ENCODE measurements at regions not wholly inside any gene's neighbourhood (a gene's known extent, or its start where the extent isn't known, plus 50 kb on each side); places are given as distances from the start of the nearest gene placed in this dataset.

DNA sequence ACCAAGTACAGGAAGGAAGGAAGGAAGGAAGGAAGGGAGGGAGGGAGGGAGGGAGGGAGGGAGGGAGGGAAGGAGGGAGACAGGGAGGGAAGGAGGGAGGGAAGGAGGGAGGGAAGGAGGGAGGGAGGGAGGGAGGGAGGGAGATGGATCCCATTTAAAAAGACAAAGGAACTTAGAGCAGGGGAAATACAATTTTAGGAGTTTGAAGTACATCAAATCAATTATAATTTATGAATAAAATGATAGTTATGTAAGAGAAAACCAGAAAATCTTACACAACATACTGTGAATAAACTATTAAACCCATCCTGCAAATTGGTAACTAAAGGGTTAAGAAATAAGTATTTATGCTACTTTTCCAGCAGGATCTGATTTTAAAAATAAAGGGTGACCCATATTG is 475.9 kb downstream of the HDGFL1 start:
- no peak for DNase-seq

DNA sequence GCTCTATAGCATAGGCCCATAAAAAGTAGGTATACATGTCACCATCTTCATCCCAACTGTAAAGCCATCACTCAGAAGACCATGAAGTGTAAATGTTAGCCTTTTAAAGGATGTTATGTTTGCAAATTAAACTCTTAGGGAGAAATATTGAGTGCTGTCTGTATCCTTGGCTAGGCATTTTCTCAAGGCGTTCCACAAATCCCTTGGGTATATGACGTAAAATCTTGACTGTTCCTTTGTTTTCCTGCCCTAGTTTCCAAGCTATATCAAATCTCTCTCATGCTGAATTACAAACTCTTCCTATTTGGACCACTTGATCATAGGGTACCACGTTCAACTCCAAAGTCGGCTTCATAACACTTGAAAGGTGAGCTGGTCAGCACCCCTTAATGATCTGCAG is 486.2 kb downstream of the HDGFL1 start:
- no peak for DNase-seq

DNA sequence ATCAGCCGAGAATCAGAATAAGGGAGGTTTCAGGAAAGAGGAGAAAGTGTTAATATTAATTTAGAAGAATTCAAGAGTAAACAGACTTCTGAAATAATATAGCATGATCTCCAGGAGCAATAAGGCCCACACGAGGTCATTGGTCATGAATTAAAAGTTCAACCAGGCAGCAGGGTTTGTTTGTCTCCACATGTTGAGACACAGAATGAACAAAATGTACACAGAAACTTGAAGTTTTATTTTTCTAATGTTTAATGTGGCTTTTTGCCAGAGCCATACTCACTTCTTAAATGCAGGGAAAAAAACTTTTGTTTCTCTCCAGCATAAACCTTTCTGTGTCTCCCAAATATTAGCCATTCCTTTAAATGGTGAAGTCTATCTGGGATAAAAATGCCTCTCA is 504.5 kb downstream of the HDGFL1 start:
- DNase-seq: no peak

DNA sequence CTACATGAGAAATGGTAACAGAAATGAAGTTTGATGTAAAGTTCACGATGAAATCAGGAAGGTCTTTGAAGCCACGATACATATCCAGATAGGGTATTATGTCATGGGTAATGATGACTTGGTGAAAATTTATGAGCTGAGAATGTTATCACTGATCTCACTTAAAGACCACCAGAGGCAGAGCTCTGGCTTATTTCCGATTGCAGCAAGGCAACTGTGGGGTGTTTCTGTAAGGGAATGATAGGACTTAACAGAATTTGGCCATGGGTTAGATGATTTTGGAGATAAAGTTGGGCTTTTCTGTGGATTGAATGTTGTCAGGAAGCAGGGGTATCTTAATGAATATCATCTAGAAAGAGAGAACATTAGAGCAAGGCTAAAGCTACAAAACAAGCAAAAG is 508.4 kb downstream of the HDGFL1 start:
- DNase-seq: no peak

DNA sequence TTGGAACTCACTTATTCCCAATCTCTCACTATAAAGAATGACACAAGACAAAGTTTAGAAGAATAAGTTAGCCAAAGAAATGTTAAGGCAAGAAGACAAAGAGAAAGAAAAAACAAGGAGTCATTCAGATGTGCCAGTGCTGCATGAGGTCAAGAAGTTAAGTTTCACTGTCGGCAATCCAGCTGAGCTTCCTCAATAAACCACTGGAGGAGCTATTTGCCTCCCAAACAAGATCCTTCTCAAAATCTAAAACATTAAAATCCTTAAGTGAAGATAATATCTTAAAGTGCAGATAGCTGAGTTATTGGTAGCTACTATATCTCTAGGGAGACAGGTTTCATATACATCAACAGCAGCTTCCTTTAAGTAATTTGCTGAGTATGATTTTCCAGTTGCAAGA is 512.3 kb downstream of the HDGFL1 start:
- DNase-seq: no peak

DNA sequence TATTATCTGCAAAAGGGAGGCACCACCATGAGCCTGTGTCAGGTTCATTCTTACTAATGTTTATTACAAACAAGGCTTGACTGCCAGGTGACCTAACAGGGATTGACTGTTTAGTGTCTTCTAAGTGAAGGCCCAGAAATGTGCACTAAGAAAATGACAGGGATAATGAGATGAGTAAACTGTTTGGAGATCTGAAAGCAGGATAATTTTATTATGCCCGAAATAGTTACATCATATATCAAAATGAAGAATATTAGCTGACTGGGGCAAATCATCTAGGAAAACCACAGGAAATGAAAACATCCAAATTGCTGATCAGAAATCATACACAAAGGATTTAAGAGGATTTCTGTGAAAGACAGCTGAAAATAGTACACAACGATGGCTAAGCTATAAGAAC is 516.7 kb downstream of the HDGFL1 start:
- DNase-seq: no peak

DNA sequence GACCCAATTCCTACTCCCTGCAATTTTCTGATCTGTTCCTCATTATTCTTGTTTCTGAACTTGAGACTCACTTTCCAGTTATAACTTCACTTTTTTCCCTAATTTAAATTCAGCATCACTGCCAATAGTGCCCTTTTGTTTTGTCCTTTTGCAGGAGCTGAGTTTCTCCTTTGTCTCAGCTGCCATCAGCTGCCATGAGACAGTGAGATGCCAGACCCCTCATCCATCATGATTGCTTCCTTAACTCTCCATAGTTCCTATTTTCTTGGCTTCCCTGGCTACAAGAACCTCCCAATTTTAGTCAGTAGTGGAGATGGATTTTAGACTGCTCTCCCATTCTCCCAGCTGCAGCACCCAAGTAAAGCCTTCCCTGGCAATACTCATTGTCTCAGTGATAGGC is 518.1 kb downstream of the HDGFL1 start:
- no peak for DNase-seq

DNA sequence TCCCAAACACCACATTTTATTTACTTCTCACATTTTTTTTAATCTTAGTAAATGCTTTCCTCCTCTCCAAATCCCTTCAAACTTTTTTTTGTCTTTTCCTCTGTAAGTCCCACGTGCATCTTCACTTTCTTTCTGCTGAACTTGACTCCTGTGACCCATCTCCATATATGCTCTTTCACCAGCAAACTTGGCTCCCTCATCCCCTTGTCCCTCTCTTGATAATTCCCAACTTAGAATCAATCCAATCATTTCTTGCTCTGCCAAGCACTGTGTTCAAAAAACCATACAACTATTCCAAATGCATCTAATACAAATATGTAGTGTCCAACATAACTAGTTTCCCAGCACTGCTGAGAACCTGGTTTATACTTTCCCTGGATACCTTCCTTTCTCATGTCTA is 519.4 kb downstream of the HDGFL1 start:
- no peak for DNase-seq

DNA sequence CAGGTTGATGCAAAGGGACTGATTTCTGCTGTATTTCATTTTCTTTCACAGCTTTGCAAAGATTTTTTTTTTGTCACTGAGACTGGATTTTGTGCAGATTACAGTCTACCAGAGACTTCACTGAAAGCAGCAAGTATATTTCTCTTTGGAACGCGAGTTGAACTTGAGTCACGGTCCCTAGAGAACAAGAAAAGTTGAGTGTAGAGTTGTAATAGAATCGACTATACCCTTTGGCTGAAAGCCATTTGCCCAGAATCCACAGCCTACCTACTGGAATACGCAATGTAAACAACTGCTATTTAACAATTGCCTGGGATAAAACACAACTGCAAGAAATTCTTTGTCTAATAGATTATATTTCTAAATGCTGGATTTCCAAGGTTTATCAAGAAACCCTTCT is 520.6 kb downstream of the HDGFL1 start:
- DNase-seq: no peak

DNA sequence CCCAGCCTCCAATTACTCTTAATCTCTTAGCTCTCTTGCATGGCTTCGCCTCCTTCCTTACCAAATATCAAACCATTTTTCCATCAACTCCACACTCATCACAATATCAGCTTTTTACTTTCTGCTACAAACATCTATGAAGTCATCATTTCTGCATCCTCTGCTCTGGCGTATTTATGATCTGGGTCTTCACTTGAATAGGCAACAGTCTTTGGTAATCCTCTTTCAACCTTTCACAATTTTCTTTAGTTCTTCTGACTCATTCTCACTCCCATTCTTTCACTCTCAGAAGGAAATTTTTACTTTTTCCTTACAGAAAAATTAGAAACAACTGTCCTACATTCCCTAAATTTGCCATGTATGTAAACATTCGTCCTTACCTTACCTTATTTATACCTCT is 522.4 kb downstream of the HDGFL1 start:
- no peak for DNase-seq

DNA sequence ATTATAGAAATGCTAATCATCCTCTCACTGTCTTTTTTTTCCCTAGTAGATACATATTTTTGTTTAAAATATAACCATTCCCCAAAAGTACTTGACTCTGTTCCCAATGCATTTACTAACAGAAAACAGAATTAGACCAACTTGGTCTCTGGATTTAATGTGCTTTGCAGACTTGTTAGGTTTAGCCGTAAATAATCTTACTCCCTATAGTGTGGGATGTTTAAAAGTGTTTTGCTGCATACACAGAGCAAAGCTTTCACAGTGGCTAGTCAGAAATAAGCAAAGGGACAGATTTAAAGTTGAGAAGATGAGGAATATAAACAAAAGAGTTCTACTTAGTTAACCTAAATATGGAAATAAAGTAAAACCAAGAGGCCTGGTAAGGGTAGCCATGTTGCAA is 527.5 kb downstream of the HDGFL1 start:
- no peak for DNase-seq

DNA sequence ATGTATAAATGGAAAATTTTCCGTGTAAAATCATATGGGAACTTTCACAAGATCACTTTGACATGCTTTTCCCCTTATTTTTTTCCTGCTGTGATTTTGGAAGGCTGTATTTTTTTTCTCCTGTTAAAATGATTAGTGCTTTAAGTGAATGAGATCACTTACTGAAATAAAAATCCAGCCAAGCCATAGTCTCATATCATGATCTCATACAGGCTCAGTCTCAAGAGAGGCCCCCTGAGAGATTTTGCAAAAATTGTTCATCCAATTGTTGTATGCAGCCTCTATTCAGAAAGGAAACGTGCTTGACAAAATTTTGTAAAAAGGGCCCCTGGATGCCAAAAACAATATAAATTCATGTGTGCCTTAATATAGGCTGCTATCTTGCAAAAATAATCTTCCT is 528.2 kb downstream of the HDGFL1 start:
- no peak for DNase-seq

DNA sequence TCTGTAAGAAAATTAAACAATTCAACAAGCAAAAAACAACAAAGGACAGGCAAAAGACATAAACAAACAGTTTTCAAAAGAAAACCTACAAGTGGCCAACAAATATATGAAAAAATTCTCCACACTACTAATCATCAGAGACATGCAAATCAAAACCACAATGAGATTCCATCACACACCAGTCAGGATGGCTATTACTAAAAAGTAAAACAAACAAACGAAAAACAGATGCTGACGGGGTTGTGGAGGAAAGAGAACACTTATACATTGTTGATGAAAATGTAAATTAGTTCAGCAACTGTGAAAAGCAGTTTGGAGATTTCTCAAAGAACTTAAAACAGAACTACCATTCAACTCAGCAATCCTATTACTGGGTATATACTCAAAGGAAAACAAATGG is 537.6 kb downstream of the HDGFL1 start:
- DNase-seq: no peak

DNA sequence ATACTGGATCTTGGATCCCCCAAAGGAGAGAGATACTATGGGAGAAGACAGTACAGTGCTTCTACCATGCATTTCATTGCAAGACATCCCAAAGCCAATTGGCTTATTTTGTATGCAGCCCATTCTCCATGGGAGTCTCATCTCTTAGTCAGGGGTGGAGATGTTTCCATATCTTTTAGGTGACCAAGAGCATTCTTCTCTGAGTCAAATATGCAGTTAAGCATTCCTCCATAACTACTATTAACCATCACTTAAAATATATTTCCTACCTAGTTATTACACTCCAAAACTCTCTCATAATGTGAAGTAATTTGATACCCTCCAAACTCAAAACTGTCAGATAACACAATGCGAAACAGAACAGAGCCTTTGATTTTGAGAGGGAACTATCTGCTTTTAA is 542.6 kb downstream of the HDGFL1 start:
- DNase-seq: no peak

DNA sequence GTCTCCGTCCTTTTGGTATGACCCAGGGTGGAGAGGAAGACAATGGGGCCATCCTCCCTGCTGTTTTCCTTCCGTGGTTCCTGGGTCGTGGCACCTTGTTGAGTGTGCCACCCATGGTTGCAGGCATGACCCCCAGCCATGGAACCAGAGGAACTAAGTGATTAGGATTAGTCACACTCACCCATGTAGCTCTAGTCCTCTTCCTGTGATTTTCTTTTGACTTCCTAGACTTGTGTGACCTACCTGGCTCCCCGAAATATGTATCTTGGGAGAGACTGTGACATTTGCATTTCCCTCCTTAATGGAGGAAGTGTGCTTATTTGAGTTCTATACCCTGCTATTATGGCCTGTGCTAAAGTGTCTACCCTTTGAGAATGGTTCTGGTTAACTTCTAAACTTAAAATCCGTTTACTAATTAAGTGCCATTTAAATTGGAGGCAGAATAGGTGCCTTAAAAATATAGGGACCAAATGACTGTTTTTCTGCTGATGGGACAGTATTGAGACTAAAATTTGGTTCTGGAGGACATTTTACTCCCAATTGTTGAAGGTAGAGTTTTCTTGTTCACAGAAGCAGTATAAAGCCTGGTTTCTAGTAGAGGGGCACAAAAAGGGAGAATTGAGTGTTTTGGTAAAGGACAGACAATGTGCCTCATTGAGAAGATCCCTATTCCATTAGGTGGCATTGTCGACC is 545.6 kb downstream of the HDGFL1 start:
- no peak for DNase-seq

DNA sequence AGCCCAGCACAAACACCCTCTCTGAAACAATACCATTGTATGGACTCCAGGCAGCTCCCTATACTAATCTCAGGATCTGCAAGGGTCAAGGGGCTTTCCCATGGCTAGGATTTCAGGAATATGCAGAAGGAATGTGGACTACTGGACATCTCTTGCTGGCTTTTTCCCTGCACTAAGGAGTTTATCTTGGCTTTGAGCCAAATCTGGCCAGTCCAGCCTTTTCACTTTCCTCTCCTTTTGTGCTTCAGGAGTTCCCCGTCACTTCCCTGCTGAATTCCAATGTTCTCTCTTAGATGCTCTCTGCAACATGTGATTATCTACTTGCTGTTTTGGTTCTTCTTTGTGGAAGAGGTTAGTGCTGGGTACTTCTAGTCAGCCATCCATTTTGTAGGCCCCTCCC is 568.2 kb downstream of the HDGFL1 start:
- no peak for DNase-seq

DNA sequence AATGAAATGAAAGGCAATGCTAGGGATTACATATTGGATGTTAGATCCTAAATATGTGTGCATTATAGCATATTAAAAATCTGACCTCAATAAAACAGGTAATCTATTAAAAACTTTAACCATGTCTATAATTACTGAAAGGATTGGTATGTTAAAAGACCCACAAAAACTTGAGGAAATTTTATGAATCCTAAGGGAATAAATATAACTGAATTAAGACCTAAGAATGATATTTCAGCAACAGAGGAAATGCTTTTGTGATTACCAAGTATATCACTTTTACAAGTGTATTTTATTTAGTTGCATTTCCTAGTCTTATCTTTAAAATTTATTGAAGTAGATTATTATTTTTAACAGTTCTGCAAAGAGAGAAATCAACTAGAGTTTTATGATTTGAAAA is 571.5 kb downstream of the HDGFL1 start:
- DNase-seq: no peak

DNA sequence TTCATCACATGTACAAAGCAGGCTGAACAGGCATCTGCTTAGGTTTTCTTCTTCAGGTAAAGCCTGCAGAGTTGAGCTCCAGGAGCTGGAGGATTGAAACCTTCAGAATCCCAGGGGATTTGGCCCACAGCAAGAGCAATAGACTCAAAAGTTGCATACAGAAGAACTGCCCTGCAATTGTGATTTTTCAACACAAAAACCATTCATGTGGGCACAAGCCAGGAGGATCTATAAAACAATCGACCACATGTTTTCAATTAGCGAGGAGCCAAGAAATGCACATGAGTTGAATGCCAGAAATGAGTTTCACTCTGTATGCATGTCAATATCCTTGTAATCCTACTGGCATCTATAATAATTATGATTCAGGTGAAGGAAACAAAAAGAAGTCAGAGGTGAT is 576.4 kb downstream of the HDGFL1 start:
- no peak for DNase-seq

DNA sequence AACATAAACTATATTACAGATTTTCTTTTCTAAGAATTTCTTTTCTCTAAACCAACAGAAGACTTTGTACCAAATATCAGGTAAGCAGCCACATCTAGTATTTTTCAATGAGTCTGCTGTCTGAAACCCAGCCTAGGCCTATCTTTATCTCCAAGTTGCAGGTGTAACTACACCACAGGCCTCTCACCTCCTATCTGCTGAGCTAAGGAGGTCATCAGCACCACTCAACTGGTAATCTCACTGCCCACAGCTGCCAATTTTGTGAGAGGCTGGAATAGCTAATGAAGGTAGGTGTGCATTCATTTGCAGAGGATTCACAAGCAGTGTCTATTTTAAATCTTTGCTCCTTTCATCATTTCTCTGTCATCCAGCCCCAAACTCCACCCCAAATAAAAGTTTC is 584.8 kb downstream of the HDGFL1 start:
- DNase-seq: no peak

DNA sequence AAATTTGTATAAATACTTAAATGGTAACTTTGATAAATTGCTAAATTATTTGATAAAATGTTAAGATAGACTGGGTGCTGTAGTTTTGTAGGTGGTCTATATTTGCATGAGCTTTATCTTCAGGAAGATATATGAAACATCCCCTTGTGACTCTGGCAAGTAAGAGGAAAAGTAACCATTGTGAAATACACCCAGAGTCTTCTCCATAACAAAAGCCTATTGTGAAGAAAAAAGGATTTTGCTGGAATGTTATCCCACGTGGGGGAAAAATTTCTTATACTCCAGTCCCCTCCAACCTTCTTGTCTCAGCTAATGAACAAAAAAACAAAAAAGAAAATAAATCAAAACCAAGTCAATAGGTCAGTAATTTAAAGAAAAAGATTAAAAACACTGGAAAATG is 600.7 kb downstream of the HDGFL1 start:
- DNase-seq: no peak

DNA sequence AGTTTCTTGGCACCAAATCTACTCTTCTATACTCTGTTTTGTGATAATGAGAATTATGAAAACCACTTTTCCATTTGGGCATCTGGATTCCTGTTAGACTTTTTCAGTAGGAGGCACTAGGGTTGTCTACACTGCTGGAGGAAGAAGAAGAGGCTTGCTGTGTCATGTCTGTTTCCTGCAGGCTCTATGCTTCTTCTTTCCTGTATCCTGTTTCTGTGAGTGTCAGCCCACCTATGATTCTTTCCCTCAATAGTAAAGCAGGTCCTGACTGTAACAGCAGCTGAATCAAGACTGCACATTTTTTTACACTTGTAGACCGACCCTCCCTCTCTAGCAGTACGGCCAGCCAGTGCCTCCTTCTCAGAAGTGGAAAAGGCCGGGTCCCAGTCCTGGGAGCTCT is 603.9 kb downstream of the HDGFL1 start:
- no peak for DNase-seq

DNA sequence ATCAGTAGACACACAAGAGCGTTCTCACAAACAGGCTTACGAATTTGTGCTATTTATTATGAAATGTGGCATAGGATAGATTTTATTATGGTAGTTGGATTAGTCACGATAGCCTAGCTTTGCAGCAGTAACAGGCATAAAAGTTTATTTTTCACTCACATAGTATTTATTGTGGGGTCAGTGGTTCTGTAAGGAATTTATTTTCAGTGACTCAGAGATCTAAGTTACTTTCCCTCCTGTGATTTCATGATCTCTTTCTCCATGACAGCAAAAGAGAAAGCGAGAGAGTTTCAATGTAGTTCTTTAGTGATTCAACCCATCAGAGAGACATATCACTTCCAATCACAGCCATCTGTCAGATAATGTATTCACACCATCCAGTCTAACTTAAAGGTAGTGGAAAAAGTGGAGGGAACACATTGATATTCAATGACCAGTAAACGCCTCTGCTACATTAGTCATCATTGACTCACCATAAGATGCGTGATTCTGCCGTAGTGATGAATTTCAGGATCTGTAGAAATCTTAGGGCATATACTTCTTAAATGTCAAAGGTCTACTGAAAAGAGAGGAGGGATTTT is 605.5 kb downstream of the HDGFL1 start:
- DNase-seq: no peak

DNA sequence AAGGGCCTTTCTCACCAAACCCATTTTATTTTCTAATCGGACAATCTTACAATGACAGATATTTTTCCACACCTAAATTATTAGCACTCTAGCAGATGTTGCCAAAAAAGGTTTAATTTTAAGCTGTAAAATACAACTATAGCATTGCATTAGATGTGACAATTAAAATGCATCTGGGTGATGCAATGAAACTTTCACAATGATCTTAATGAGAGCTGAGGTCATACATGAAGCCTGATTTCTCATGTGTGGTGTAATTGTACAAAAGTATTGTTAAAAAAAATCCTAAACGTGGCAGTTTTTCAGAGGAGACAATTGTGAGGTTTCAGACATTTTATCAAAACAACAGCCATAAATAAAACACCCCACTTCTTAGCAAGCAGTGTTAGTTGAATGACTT is 606.0 kb downstream of the HDGFL1 start:
- no peak for DNase-seq

DNA sequence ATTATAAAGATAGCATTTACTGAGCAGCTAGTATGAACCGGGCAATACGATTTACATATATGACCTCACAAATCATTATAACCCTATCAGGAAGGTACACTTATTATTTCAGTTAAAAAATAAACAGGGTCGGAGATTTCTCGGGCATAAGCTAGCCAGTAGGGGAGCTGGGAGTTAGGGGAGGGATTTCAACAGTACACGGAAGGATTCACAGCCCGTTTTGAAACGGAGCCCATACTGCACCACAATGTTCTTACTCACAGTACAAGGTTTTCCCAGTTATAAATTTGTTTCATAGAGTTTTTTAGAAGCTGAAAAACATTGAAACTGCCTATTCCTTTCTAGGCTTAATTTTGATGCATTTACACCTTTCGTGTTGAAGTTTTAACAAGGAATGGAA is 607.1 kb downstream of the HDGFL1 start:
- no peak for DNase-seq

DNA sequence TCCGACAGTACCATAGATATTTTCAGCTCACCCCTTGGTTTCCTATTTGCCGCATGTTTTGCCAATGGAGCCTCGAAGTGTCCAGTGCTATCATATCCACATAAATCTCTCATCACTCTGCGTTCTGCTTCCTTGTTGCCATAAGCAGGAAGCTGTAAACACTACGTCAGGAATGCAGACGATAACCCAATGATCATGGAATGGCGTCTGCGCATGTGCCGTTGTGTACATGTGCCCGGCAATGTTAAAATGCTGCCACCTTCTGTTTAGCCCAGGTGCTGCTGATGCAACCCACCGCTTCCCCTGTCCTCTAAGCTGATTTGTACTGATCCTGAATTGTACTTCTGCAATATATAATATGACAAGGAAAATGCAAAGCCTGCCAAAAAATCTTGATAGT is 607.5 kb downstream of the HDGFL1 start:
- DNase-seq: no peak

DNA sequence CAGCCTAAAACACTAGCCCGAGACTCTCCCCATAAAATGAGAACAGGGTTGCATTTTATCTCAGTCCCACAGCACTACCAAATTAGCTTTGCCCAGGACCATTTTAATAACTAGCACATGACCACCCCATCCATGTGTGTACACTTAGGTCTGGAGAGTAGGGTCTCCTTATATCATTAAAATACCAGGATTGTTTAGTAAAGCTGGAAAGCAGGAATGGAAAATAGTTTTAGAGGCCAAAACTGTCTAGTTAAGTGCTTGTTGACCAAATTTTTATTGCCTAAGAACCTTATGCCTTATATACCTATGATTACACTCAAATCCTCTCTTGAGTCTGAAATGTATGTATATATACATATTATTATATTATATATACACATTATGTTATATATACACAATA is 608.4 kb downstream of the HDGFL1 start:
- DNase-seq: no peak

Data from SHP77 treated with DMSO at 0.1 percent for 48 hours (cell line).